ENCODE measurements at regions not wholly inside any gene's neighbourhood (a gene's known extent, or its start where the extent isn't known, plus 50 kb on each side); places are given as distances from the start of the nearest gene placed in this dataset.

DNA sequence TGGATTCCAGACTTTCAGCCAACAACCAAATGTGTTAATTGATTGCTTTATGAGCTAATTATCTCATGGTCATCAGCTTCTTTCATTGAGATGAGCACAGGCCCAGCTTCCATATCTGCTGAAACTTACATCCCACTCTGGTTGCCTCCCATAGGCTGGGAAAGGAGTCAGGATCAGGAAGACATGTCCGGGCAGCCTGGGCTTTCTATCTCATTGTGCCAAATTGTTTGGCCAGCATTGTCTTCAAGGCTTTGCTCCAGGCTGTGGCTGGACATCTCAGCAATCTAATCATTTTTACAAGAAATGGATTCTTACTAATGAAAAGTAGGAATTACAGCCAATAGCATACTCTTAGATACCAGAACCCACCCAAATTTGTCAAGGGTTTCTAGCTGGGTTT, 295.2 kb downstream of the CXCL12 start:
- no peaks in the 10 kb centered on the region for H3K27me3 ChIP-seq (ENCODE audit: control insufficient read depth, insufficient read depth, low read length)
- H3K4me1 ChIP-seq (ENCODE audit: control insufficient read depth, insufficient read depth, low read length), result no peaks in the 10 kb centered on the region
- H3K4me3 ChIP-seq (ENCODE audit: low read depth, low read length), result no peak overlapping the region
- H3K9me3 ChIP-seq (ENCODE audit: control insufficient read depth, insufficient read depth, low read depth, low read length), result peaks cover 18% of the 10 kb centered on the region
- H3K36me3 ChIP-seq (ENCODE audit: control insufficient read depth, insufficient read depth, low read length), result no peaks in the 10 kb centered on the region
- no peak overlapping the region for H3K9ac ChIP-seq (ENCODE audit: low read length)
- H3K27ac ChIP-seq (ENCODE audit: low read depth, low read length), result no peak overlapping the region

DNA sequence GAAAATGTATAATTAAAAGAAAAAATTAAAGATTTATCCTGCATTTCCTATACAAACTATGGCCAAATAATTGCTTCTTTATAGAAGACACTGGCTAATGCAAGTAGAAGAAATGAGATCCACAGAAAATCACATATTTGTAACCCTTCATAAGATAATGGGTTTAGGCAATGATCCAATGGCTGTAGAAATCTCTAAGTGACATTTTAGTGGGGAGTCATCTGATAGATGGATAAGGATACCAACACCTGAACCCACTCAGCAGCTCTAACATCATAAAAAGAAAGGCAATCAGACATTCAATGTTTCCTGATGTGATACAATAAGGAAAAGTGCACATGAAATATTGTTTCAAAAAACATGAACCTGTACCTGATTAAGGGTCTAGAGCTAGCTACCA, 297.5 kb downstream of the CXCL12 start:
- H3K4me3 ChIP-seq (ENCODE audit: low read depth, low read length), result no peak overlapping the region
- H3K9ac ChIP-seq (ENCODE audit: low read length), result no peak overlapping the region
- peaks cover 18% of the 10 kb centered on the region for H3K9me3 ChIP-seq (ENCODE audit: control insufficient read depth, insufficient read depth, low read depth, low read length)
- no peaks in the 10 kb centered on the region for H3K36me3 ChIP-seq (ENCODE audit: control insufficient read depth, insufficient read depth, low read length)
- 0 out of 2 replicates have a peak, but pooled peaks cover 2% of the 10 kb centered on the region for H3K4me1 ChIP-seq (ENCODE audit: control insufficient read depth, insufficient read depth, low read length)
- H3K27me3 ChIP-seq (ENCODE audit: control insufficient read depth, insufficient read depth, low read length), result no peaks in the 10 kb centered on the region
- H3K27ac ChIP-seq (ENCODE audit: low read depth, low read length), result no peak overlapping the region

DNA sequence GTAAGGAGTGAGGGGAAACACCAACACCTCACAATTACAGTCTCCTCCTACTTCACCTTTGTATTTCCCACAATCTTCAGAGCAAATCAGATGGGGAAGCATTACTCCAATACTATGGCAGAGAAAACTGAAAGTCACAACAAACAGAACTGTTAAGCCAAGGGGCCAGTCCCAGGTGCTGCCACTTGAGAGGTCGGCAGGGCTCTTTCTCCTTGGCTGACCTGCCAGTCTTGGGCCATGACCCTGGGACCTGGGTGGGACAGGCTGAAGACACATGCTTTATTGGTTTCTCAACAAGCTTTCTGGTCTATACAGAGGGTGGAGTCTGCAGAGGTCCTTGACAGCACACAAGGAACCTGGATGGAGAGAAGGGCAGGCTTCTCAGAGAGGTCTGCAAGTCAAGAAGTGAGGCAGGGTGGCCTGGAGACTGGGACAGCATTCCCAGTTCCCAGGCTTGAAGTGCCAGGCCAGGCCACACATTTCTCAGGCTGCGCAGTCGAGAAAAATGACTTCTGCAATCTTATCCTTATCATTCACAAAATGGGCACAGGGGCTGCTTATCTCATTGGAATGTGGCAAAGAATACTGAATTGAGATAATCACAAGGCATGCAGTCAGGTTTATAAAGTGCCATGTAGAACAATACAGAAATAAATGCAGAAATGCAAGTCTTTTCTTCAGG, 301.0 kb downstream of the CXCL12 start:
- Histone ChIP-seq H3K4me1 (ENCODE audit: control insufficient read depth, insufficient read depth, low read length) (0 out of 2 replicates have a peak, but pooled peaks cover 2% of the 10 kb centered on the region), H3K9ac (ENCODE audit: low read length) (no peak overlapping the region), H3K9me3 (ENCODE audit: control insufficient read depth, insufficient read depth, low read depth, low read length) (no peaks in the 10 kb centered on the region; the same call in 1 of the 2 replicates), H3K4me3 (ENCODE audit: low read depth, low read length) (no peak overlapping the region), H3K27ac (ENCODE audit: low read depth, low read length) (no peak overlapping the region), H3K27me3 (ENCODE audit: control insufficient read depth, insufficient read depth, low read length) (no peaks in the 10 kb centered on the region), H3K36me3 (ENCODE audit: control insufficient read depth, insufficient read depth, low read length) (no peaks in the 10 kb centered on the region)

DNA sequence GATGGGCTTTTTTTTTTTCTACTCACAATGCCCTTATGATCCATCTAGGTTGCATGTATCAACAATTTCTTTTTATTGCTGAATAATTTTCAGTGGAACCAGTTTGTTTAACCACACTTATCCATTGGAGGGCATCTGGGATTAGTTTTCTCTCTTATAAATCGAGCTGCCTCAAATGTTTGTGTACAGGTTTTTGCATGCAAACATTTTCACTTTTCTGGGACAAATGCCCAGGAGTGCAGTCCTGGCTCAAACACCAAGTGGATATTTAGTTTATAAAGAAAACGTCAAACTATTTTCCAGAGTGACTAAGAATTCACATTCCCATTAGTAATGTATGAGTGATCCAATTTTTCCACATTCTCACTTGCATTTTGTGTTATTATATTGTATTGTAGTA, 313.4 kb downstream of the CXCL12 start:
- H3K4me3 ChIP-seq (ENCODE audit: low read depth, low read length), result no peak overlapping the region
- H3K4me1 ChIP-seq (ENCODE audit: control insufficient read depth, insufficient read depth, low read length), result no peaks in the 10 kb centered on the region
- H3K9me3 ChIP-seq (ENCODE audit: control insufficient read depth, insufficient read depth, low read depth, low read length), result no peaks in the 10 kb centered on the region; the same call in 1 of the 2 replicates
- no peaks in the 10 kb centered on the region for H3K27me3 ChIP-seq (ENCODE audit: control insufficient read depth, insufficient read depth, low read length)
- no peak overlapping the region for H3K27ac ChIP-seq (ENCODE audit: low read depth, low read length)
- no peaks in the 10 kb centered on the region for H3K36me3 ChIP-seq (ENCODE audit: control insufficient read depth, insufficient read depth, low read length)
- H3K9ac ChIP-seq (ENCODE audit: low read length), result no peak overlapping the region

DNA sequence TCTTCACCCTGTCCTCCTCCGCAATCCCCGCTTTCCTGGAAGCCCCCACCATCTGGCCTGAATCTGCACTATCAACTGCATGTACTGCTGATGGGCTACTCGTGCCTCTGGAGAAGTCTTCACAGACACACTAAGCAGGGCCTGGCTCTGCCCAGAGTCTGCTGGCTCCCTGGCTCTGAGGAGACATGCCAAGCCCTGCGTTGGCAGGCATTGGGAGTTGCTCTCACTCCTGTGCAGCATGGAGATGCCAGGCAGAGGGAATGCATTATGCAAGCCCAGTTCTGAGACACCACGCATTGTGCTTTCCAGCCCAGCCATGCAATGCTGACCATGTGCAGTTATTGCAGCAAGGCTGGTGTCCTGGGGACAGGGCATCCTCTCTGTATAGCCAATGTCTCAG, 314.6 kb downstream of the CXCL12 start:
- H3K4me3 ChIP-seq (ENCODE audit: low read depth, low read length), result no peak overlapping the region
- H3K27me3 ChIP-seq (ENCODE audit: control insufficient read depth, insufficient read depth, low read length), result no peaks in the 10 kb centered on the region
- H3K27ac ChIP-seq (ENCODE audit: low read depth, low read length), result no peak overlapping the region
- no peak overlapping the region for H3K9ac ChIP-seq (ENCODE audit: low read length)
- no peaks in the 10 kb centered on the region for H3K36me3 ChIP-seq (ENCODE audit: control insufficient read depth, insufficient read depth, low read length)
- no peaks in the 10 kb centered on the region for H3K4me1 ChIP-seq (ENCODE audit: control insufficient read depth, insufficient read depth, low read length)
- no peaks in the 10 kb centered on the region for H3K9me3 ChIP-seq (ENCODE audit: control insufficient read depth, insufficient read depth, low read depth, low read length)

DNA sequence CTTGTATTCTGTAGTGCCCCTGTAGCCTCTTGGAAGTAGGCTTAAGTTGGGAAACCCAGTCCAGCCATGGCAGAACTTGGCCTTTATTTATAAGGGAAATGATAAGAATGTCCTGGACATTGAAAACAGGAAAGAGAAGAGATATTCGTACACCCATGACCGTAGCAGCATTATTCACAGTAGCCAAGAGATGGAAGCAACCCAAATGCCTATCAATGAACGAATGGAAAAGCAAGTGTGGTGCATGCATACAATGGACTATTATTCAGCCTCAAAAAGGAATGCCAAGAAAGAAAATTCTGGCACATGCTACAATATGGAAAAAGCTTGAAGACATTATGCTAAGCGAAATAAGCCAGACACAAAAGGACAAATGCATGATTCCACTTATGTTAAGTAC, 315.3 kb downstream of the CXCL12 start:
- H3K4me1 ChIP-seq (ENCODE audit: control insufficient read depth, insufficient read depth, low read length), result no peaks in the 10 kb centered on the region
- no peaks in the 10 kb centered on the region for H3K9me3 ChIP-seq (ENCODE audit: control insufficient read depth, insufficient read depth, low read depth, low read length)
- H3K27ac ChIP-seq (ENCODE audit: low read depth, low read length), result no peak overlapping the region
- H3K4me3 ChIP-seq (ENCODE audit: low read depth, low read length), result no peak overlapping the region
- no peaks in the 10 kb centered on the region for H3K36me3 ChIP-seq (ENCODE audit: control insufficient read depth, insufficient read depth, low read length)
- no peaks in the 10 kb centered on the region for H3K27me3 ChIP-seq (ENCODE audit: control insufficient read depth, insufficient read depth, low read length)
- no peak overlapping the region for H3K9ac ChIP-seq (ENCODE audit: low read length)

DNA sequence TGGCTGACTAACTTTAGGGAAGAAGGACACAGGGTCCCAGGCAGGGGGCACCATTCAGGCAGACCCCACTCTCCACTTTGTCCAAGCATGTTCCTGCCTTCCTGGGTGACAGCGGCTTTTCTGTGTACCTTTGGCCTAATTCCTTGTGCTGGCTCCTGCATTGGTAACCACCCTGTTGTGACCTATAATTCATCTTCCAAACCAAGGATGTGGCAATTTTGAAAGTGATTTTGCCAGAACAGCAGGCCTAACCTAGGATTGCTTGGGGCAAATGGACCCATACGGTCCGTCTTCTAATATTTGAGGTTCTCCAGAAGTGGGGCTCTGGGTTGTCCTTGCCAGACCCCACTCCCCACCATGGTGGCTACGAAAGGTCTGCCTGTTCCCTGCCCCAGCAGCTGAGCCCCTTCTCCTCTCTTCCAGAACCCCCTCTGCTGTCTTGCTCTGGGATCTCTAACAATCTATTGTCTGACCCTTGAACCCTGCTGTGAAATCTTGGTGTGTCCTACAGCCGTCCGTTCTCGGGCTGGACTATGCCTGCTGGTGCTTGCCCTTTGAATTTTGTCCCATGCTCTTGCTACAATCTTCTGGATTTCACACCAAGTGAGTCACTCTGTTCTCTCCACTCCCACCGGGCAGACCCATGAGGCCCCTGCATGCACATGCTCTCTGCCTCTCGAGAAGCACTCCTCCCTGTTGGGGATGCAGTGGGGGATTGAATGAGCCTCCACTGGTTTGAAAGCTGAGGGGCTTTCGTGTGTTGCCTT, 316.0 kb downstream of the CXCL12 start:
- no peaks in the 10 kb centered on the region for H3K4me1 ChIP-seq (ENCODE audit: control insufficient read depth, insufficient read depth, low read length)

DNA sequence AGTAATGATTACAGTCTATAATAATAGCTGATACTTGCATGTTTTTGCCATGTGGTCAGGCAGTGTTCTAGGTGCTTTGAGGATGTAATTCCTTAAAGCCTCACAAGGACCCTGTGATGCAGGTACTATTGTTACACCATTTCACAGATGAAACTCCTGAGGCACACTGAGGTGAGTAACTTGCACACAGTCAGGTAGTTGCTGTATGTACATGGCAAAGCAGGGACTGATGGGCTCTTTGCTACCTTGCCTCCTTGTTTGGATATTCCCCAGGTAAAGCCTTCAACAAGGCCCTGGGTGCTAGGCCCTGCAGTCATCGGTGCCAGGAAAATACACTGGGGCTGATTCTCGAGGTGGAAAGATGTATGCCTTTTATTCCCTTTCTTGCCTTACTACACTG, 317.5 kb downstream of the CXCL12 start:
- Histone ChIP-seq H3K36me3 (ENCODE audit: control insufficient read depth, insufficient read depth, low read length) (no peaks in the 10 kb centered on the region), H3K9me3 (ENCODE audit: control insufficient read depth, insufficient read depth, low read depth, low read length) (no peaks in the 10 kb centered on the region), H3K27me3 (ENCODE audit: control insufficient read depth, insufficient read depth, low read length) (no peaks in the 10 kb centered on the region), H3K27ac (ENCODE audit: low read depth, low read length) (no peak overlapping the region), H3K4me1 (ENCODE audit: control insufficient read depth, insufficient read depth, low read length) (no peaks in the 10 kb centered on the region), H3K9ac (ENCODE audit: low read length) (no peak overlapping the region), H3K4me3 (ENCODE audit: low read depth, low read length) (no peak overlapping the region)

More for the DNA sequence above, 316.0 kb downstream of the CXCL12 start:
- H3K36me3 ChIP-seq (ENCODE audit: control insufficient read depth, insufficient read depth, low read length), result no peaks in the 10 kb centered on the region
- no peaks in the 10 kb centered on the region for H3K27me3 ChIP-seq (ENCODE audit: control insufficient read depth, insufficient read depth, low read length)
- H3K9ac ChIP-seq (ENCODE audit: low read length), result no peak overlapping the region
- H3K9me3 ChIP-seq (ENCODE audit: control insufficient read depth, insufficient read depth, low read depth, low read length), result no peaks in the 10 kb centered on the region
- H3K4me3 ChIP-seq (ENCODE audit: low read depth, low read length), result no peak overlapping the region
- no peak overlapping the region for H3K27ac ChIP-seq (ENCODE audit: low read depth, low read length)

DNA sequence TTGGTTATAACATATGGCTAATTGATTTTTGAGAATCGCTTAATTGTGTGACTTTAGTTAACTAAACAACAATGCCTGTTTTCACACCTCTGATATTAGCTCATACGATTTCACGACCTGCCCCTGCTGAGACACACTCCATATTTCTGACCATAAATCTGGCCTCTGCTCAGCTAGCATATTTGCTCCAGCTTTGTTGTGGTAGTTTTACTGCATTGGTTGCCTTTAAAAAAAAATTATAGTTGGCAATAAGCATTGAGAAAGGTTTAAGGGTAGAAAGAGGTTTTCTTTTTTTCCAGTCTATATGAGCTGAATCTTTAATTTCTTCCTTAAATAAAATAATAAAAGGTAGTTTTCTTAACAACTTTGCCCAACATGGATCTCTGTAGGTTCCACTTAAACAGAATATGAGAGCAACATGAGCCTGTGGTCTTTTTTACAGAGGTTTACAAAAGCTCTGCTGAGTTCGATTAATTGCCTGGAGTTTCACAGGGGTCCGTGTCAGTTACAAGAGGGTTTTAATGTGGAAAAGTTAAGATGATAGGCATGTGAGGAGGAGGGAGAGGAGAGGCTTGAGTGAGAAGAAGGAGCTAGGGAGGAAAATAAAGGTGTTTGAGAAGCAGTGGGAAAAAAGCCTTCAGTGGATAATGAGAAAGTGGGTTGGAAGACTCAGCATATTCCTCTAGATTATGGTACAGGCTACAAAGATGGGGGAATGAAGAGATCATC, 318.2 kb downstream of the CXCL12 start:
- Histone ChIP-seq H3K9ac (ENCODE audit: low read length) (no peak overlapping the region), H3K9me3 (ENCODE audit: control insufficient read depth, insufficient read depth, low read depth, low read length) (no peaks in the 10 kb centered on the region), H3K27me3 (ENCODE audit: control insufficient read depth, insufficient read depth, low read length) (no peaks in the 10 kb centered on the region)

DNA sequence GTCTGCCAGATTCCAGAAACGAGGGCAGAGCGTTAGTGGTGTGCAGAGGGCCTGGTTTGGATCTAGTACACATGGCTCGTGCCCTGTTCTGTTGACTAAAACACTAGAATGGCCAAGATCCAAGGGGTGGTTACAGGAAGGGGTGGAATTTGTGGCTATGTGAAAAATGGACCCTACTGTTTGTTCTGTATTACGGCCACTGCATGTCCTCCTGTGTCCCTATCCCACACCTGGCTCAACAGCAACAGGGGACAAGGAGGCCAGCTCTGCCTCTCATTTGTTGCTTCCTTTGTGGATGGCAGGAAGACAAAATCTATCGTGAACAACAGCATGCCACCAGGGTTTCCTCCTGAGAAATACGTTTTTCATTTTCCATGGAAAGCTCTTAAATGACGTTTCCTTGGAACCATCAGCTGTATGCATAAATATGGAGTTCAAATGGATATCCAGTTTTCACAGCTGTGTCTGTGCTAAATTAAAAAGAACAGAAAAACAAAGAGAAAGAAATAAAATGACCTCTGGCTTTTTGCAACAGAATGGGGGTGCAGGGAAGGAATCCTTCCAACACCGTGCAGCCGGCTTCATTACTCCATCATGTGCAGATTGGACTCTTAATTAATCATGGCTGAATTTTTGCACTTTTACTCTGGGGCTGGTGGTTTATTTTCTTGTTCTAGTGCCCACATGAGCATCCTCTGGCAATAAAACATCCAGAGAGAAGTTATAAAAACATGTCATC, 318.9 kb downstream of the CXCL12 start:
- no peak overlapping the region for H3K4me3 ChIP-seq (ENCODE audit: low read depth, low read length)
- no peaks in the 10 kb centered on the region for H3K4me1 ChIP-seq (ENCODE audit: control insufficient read depth, insufficient read depth, low read length)
- no peaks in the 10 kb centered on the region for H3K9me3 ChIP-seq (ENCODE audit: control insufficient read depth, insufficient read depth, low read depth, low read length)
- no peak overlapping the region for H3K27ac ChIP-seq (ENCODE audit: low read depth, low read length)
- no peak overlapping the region for H3K9ac ChIP-seq (ENCODE audit: low read length)
- H3K27me3 ChIP-seq (ENCODE audit: control insufficient read depth, insufficient read depth, low read length), result no peaks in the 10 kb centered on the region
- H3K36me3 ChIP-seq (ENCODE audit: control insufficient read depth, insufficient read depth, low read length), result no peaks in the 10 kb centered on the region

More for the DNA sequence above, 318.2 kb downstream of the CXCL12 start:
- no peak overlapping the region for H3K27ac ChIP-seq (ENCODE audit: low read depth, low read length)
- no peaks in the 10 kb centered on the region for H3K4me1 ChIP-seq (ENCODE audit: control insufficient read depth, insufficient read depth, low read length)
- no peaks in the 10 kb centered on the region for H3K36me3 ChIP-seq (ENCODE audit: control insufficient read depth, insufficient read depth, low read length)
- H3K4me3 ChIP-seq (ENCODE audit: low read depth, low read length), result no peak overlapping the region

All from HUES6 (cell line).